Tibial artery (tissue), 4 donors: ENCODE measurements at regions not wholly inside any gene's neighbourhood (a gene's known extent, or its start where the extent isn't known, plus 50 kb on each side); places are given as distances from the start of the nearest gene placed in this dataset.

ENCODE experiments used
- DNase-seq, 2 donors: peaks; one replicate each; pipeline ENCODE4 v3.0.0-alpha.2; 2019
- H3K27ac ChIP-seq, 2 donors: fragments of 200-600 bp; sonication (generic) in 1 of 2; 1 replicate in 1 of 2; 2 replicates in 1 of 2; pipeline ENCODE4 v1.5.1; 2018 to 2019; ENCODE audit warnings: mild to moderate bottlenecking in 1 of 2
- H3K27me3 ChIP-seq, 2 donors: fragments of 200-600 bp; sonication (generic) in 1 of 2; one replicate each; pipeline versions ENCODE4 v1.5.1 to v1.6.0; 2016 to 2019
- H3K36me3 ChIP-seq, 3 donors: fragments of 200-600 bp; sonication (generic) in 2 of 3; one replicate each; pipeline ENCODE4 v1.5.1; 2016 to 2019; ENCODE audit warnings: mild to moderate bottlenecking in 2 of 3
- H3K4me1 ChIP-seq, 4 donors: fragments of 200-600 bp; sonication (generic) in 2 of 4; 1 replicate in 3 of 4; 2 replicates in 1 of 4; pipeline ENCODE4 v1.5.1; 2016 to 2019
- H3K4me3 ChIP-seq, 2 donors: fragments of 200-600 bp; sonication (generic) in 1 of 2; 1 replicate in 1 of 2; 2 replicates in 1 of 2; pipeline ENCODE4 v1.5.1; 2018 to 2019; ENCODE audit warnings: mild to moderate bottlenecking in 2 of 2
- H3K9me3 ChIP-seq, 3 donors: fragments of 200-600 bp; sonication (generic) in 1 of 3; one replicate each; pipeline ENCODE4 v1.5.1; 2016 to 2019
- intact Hi-C: fragments of 100-400 bp; cut with DNase I; formaldehyde crosslinking; loops from one replicate; pipeline ENCODE4 v1.15.0; 2023; ENCODE audit warnings: low total_unique reads
- TF ChIP-seq, protein P1 (sequence below), 2 experiments: fragments of 200-600 bp in 1 of 2; fragments of 450-650 bp in 1 of 2; IDR thresholded peaks; one replicate each; pipeline ENCODE4 v1.5.1; 2017 to 2019; ENCODE audit warnings: antibody characterized with exemption in 2 of 2, mild to moderate bottlenecking in 1 of 2, moderate library complexity in 1 of 2

- intact Hi-C loops = no loop called here
- Histone ChIP-seq H3K36me3 (no peaks in the 10 kb centered on the region), H3K27me3 (no peaks in the 10 kb centered on the region), H3K4me3 (no peak overlapping the region), H3K9me3 (no peaks in the 10 kb centered on the region), H3K4me1 (peaks cover 0 to 11% (median 8%) of the 10 kb centered on the region in 4 donors), H3K27ac (no peak overlapping the region)
- TF ChIP-seq, protein P1, sequence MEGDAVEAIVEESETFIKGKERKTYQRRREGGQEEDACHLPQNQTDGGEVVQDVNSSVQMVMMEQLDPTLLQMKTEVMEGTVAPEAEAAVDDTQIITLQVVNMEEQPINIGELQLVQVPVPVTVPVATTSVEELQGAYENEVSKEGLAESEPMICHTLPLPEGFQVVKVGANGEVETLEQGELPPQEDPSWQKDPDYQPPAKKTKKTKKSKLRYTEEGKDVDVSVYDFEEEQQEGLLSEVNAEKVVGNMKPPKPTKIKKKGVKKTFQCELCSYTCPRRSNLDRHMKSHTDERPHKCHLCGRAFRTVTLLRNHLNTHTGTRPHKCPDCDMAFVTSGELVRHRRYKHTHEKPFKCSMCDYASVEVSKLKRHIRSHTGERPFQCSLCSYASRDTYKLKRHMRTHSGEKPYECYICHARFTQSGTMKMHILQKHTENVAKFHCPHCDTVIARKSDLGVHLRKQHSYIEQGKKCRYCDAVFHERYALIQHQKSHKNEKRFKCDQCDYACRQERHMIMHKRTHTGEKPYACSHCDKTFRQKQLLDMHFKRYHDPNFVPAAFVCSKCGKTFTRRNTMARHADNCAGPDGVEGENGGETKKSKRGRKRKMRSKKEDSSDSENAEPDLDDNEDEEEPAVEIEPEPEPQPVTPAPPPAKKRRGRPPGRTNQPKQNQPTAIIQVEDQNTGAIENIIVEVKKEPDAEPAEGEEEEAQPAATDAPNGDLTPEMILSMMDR (IDR thresholded peaks at IDR 0.05) = no peak
- DNase-seq = no peak
Measured at GRCh38 chr7:65250216-65250615, 123.4 kb upstream of the ZNF92 start.

- no peak overlapping the region for H3K27ac ChIP-seq
- H3K4me1 ChIP-seq = peaks cover 0 to 9% (median 8%) of the 10 kb centered on the region in 4 donors
- TF ChIP-seq, protein P1 (IDR thresholded peaks at IDR 0.05) = no peak
- no peaks in the 10 kb centered on the region for H3K27me3 ChIP-seq
- H3K9me3 ChIP-seq = no peaks in the 10 kb centered on the region
- no peak for DNase-seq
- no peak overlapping the region for H3K4me3 ChIP-seq
- no peaks in the 10 kb centered on the region for H3K36me3 ChIP-seq
- intact Hi-C loops = no loop called here
Measured at GRCh38 chr7:65247491-65247890, 126.2 kb upstream of the ZNF92 start.

DNA sequence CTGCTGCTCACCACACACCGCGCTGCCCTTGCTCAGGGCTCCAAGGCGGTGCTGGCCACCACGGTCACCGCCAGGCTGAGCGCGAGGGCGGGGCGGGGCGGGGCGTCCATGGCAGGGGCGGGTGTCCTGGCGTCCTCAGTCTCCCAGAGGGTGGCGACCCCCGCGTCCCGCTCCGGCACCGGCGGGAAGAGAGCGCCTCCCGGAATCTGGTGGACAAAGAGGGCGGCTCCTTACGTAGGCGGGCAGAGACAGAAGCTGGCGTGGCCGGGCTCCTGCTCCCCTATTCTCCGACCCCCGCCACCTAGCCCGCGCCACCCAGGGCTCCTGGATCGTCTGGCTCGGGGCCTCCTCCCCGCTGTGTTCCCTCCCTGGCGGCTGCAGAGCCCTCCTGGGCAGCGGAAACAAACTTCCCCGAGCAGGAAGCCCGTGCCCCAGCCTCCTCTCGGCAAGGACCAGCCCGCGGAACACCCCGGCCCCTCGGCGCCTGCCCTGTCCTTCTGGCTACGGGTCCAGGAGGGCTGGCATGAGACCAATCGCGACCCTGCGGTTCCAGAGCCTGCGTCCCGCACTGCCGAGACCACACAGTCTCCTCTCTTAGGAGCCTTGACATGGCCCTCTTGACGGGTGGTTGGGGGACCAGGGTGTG, 133.8 kb upstream of the ZNF92 start:
- H3K27me3 ChIP-seq = peaks cover 0 to 34% of the 10 kb centered on the region in 2 donors
- DNase-seq = no peak

DNA sequence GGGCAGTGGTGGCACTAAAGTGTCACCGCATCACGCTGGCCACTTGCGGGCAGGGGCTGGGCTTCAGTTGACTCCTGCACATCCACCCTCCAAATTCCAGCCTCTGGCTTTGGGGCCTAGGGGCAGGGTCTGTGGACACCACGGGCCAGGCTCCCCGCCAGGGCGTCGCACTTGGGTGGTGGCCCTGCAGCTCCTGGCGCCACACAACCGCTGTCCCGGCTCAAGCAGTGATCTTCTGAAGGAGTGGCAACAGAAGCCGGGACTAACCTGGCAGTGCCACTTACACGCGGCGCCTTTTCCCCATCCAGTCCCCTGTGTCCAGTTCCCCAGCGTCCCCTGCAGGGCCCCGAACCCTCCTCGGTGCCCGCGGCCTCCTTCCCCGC, 134.3 kb upstream of the ZNF92 start:
- Histone ChIP-seq H3K27ac (no peak overlapping the region), H3K27me3 (peaks cover 0 to 34% of the 10 kb centered on the region in 2 donors), H3K4me3 (peak overlapping the region; percentile 37 to 53), H3K36me3 (no peaks in the 10 kb centered on the region), H3K9me3 (no peaks in the 10 kb centered on the region), H3K4me1 (peaks cover 0 to 11% (median 8%) of the 10 kb centered on the region in 4 donors)
- no peak for DNase-seq
- intact Hi-C loops = no loop called here
- TF ChIP-seq, protein P1 (IDR thresholded peaks at IDR 0.05) = no peak

More for the DNA sequence above, 133.8 kb upstream of the ZNF92 start:
- Histone ChIP-seq H3K4me1 (peaks cover 0 to 11% (median 8%) of the 10 kb centered on the region in 4 donors), H3K4me3 (peak overlapping the region; percentile 37 to 53), H3K9me3 (no peaks in the 10 kb centered on the region), H3K36me3 (no peaks in the 10 kb centered on the region), H3K27ac (no peak overlapping the region)
- TF ChIP-seq, protein P1 (IDR thresholded peaks at IDR 0.05) = no peak
- intact Hi-C loops = no loop called here

DNA sequence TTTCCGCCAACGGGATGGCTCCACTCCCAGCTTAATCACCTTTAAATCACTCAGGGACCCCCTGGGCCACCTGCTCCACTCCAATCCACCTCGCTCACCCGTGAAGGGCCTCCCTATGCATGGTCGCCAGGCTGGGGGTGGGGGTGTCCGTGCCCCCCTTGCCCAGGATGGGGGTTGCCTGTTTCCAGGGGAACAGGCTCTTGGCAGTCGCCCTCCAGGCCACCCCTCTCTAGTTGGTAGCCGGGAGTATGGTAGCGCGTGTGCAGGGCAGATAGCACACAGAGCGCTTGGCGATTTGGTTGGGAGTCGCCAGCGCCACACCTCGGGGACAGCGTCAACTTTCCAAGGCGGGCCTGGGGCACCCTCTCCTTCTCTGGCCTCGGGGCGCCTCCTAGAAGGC, 134.9 kb upstream of the ZNF92 start:
- DNase-seq = no peak
- peaks cover 0 to 11% (median 8%) of the 10 kb centered on the region in 4 donors for H3K4me1 ChIP-seq
- intact Hi-C loops = no loop called here
- H3K27ac ChIP-seq = no peak overlapping the region
- no peaks in the 10 kb centered on the region for H3K36me3 ChIP-seq
- no peak overlapping the region for H3K4me3 ChIP-seq
- H3K27me3 ChIP-seq = peaks cover 0 to 34% of the 10 kb centered on the region in 2 donors
- TF ChIP-seq, protein P1 (IDR thresholded peaks at IDR 0.05) = no peak
- H3K9me3 ChIP-seq = no peaks in the 10 kb centered on the region
